ENCODE measurements at regions not wholly inside any gene's neighbourhood (a gene's known extent, or its start where the extent isn't known, plus 50 kb on each side); places are given as distances from the start of the nearest gene placed in this dataset.
"Not testable (repeated sequence)": the region's sequence is repeated elsewhere in the genome, so short reads cannot be mapped to it uniquely, and the experiment has no call there.

DNA sequence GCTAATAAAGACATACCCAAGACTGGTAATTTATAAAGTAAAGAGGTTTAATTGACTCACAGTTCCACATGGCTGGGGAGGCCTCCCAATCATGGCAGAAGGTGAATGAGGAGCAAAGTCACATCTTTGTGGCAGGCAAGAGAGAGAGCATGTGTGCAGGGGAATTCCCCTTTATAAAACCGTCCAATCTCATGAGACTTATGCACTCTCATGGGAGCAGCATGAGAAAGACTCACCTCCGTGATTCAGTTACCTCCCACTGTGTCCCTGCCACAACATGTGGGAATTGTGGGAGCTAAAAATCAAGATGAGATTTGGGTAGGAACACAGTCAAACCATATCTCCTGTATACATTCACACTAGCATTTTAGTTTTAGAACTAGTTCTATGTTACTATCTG is 101.7 kb upstream of the NIPA1 start:
- not testable (repeated sequence) for ATAC-seq

DNA sequence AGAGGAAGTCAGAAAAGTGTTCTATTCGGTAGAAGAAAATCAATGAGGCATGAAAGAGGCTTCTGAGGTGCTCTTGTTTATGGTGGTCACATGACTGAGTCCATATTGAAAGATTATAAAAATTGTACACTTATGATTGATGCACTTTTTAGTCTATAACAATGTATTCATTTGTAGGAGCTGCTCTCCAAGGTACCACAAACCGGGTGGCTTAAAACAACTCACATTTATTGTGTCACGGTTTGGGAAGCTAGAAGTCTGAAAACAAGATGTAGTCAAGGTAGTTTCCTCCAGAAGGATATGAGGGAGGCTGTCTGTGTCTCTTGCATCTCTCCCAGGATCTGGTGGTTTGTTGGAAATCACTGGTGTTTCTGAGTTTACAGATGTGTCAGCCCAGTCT is 86.6 kb upstream of the NIPA1 start:
- ATAC-seq = not testable (repeated sequence)

DNA sequence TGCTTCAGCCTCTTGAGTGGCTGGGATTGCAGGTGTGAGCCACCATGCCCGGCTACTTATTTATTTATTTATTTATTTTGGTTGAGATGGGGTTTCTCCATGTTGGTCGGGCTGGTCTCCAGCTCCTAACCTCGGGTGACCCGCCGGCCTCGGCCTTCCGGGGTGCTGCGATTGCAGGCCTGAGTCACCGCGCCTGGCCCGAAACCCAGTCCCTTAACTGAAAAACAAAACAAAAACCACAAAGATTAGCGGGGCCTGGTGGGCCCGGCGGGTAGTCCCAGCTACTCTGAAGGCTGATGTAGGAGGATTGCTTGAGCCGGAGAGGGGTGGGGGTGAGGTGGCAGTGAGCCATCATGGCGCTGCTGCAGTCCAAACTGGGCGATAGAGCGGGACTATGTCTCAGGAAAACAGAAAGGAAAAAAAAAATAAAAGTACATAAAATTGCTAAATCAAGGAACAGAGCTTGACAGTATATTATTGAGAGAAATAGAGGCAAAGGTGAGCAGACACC is 75.6 kb upstream of the NIPA1 start:
- ATAC-seq = not testable (repeated sequence)

DNA sequence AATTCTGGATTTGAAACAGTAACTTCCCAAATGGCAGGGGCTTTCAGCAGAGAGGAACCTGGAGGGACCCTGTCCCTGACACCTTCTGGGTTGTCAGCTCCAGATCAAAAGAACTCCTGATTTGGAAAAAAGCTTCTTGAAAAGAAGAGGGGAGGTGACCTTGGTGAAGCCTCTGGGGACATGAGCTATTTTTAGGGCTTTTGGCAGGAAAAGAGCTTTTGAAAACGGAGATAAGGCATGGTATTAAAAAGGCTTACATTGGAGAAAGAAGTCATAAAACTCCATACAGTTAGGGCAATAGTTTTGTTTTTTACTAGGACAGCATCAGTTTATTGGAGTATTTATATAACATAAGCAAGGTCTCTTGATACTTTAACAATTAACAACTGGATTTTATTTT is 72.5 kb upstream of the NIPA1 start:
- not testable (repeated sequence) for ATAC-seq

DNA sequence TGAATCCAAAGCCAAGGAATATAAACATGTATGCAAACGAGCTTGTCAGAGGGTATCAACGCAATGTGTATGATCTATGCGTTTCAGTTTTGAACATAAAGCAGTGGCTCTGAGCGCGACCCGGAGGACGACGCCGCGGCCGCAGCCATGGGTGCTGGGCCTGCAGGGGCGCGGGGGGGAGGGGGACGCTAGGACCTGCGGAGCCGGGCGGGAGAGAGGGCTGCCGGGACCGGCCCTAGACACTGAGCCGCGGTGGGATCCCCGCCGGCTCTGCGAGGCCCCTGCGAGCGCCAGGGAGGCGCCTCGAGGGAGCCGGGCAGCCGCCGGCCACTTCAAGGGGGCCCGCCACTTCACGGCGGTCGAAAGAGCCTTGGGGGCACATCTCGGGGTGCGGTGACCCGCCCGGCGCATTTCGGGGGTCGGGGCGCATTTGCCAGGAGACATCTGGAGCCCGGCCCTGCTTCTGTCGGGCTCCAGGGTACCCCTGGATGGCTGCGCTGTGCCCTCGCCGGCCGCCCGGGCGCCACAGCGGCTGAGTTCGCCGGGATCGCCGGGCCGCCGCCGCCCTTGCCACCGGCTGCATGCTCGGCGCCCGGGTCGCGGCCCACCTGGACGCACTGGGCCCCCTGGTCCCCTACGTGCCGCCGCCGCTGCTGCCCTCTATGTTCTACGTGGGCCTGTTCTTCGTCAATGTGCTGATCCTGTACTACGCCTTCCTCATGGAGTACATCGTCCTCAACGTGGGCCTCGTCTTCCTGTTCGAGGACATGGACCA is 71.9 kb upstream of the NIPA1 start:
- ATAC-seq = not testable (repeated sequence)

DNA sequence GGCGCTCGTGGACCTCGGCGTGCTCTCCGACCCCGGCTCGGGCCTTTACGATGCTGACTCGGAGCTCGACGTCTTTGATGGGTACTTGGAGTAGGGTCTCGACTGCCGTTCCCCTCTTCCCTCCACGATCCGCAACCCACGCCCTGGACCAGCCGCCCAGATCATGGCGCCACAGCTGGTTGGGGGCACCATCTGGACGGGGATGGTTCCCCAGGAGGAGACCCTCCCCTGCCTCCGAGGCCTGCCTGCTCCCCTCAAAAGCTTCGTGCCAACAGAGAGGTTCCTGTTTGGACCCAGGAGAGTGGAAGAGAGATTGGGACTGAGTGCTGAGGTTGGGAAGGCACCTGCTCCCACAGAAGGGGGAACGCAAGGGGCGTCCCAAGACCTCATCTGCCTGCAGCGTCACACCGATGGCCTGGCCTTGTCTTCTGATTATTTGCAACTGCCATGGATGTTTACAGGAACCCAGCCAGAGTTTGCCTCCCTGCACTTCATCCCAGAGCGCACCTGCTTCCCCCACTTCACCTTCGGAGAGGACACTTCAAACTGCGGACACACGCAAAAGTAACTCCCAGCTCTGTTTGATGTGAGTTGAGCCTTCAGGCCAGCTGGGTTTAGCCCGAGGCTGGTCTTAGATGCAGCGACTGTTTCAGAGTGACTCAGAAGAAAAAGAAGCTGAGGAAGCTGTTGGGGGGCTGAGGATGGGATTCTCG is 71.2 kb upstream of the NIPA1 start:
- not testable (repeated sequence) for ATAC-seq

DNA sequence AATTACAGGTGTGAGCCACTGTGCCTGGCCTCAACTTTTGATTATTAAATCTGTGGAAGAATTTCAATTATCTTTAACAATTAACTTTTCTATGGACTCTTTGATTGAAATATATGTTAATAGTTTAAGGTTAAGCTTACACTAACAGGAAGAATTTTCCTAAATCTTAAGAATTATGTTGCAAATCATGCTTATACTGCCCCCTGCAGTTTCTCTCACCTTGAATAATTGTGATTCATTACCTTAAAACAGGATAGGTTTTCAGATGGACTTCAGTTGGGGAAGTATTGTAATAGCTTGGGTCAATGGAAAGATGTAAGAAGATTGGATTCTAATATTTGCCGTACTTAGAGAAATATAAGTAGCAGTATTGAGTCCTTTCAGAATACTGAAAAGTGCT is 66.5 kb upstream of the NIPA1 start:
- ATAC-seq = not testable (repeated sequence)

DNA sequence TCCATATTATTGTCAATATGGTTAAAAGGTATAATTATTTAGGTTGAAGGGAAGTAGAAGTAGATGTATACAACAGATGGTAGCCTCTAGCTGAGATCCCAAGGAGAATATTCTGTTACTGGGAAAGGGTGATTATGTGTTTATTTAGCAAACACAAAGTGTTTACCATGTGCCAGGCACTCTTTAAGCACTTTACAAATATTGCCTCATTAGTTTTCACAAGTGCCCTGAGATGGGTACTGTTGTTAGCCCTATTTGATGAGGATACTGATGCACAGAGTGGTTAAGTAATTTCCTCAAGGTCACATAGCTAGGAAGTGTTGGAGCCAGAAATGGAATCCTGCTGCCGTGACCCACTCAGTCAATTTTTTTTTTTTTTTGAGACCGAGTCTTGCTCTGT is 60.3 kb upstream of the NIPA1 start:
- not testable (repeated sequence) for ATAC-seq

DNA sequence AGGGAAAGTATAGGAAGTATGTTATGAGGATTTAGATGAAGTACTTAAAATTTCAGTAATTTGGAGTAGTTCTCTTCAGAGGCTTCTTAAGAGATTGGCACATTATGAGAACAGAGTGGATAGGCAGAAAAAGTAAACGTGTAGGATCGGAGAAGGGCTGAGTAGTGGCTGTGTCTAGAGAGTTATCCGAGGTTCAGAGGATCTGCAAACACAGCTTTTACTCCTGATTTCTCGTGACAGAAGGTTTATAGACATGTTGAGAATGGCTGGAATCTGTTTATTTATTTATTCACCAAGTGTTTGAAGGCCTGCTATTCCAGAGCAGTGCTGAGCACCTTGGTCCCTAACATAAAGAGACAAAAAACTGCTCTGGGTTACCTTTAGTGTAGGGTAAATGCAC is 51.4 kb upstream of the NIPA1 start:
- ATAC-seq = not testable (repeated sequence)

DNA sequence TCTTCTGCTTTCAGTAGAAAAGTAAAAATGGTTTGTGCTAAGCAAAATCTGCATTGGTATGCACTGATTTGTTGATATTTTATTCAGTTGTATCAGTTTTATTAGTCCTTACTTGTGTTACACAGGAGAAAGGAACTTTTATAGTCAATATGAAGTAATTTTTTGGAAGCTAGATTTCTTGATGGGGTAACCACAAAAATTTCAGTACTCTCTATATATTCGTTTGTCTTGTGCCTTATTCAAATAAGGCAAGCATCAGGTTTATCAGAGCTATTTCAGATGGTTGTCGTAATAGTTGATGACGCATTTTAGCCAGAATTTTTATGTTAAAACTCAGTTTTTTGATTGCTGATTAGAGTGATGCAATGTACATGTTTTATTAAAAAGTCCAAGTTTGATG is 50.7 kb upstream of the NIPA1 start:
- no peak for TF ChIP-seq ISL1 (CRISPR knock-in tag; IDR thresholded peaks at IDR 0.05)
- no peak for TF ChIP-seq TCF4 (CRISPR knock-in tag; IDR thresholded peaks at IDR 0.05; ENCODE audit: borderline replicate concordance)
- TF ChIP-seq RARB (CRISPR knock-in tag; IDR thresholded peaks at IDR 0.05) = no peak
- TF ChIP-seq, protein P1, sequence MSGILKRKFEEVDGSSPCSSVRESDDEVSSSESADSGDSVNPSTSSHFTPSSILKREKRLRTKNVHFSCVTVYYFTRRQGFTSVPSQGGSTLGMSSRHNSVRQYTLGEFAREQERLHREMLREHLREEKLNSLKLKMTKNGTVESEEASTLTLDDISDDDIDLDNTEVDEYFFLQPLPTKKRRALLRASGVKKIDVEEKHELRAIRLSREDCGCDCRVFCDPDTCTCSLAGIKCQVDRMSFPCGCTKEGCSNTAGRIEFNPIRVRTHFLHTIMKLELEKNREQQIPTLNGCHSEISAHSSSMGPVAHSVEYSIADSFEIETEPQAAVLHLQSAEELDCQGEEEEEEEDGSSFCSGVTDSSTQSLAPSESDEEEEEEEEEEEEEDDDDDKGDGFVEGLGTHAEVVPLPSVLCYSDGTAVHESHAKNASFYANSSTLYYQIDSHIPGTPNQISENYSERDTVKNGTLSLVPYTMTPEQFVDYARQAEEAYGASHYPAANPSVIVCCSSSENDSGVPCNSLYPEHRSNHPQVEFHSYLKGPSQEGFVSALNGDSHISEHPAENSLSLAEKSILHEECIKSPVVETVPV (CRISPR knock-in tag; IDR thresholded peaks at IDR 0.05) = no peak
- TF ChIP-seq ARNTL (CRISPR knock-in tag; IDR thresholded peaks at IDR 0.05; ENCODE audit: borderline replicate concordance, low read depth) = no peak
- TF ChIP-seq BACH2 (CRISPR knock-in tag; IDR thresholded peaks at IDR 0.05; ENCODE audit: borderline replicate concordance) = no peak
- TF ChIP-seq, protein P2, sequence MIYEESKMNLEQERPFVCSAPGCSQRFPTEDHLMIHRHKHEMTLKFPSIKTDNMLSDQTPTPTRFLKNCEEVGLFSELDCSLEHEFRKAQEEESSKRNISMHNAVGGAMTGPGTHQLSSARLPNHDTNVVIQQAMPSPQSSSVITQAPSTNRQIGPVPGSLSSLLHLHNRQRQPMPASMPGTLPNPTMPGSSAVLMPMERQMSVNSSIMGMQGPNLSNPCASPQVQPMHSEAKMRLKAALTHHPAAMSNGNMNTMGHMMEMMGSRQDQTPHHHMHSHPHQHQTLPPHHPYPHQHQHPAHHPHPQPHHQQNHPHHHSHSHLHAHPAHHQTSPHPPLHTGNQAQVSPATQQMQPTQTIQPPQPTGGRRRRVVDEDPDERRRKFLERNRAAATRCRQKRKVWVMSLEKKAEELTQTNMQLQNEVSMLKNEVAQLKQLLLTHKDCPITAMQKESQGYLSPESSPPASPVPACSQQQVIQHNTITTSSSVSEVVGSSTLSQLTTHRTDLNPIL (CRISPR knock-in tag; IDR thresholded peaks at IDR 0.05; ENCODE audit: low read depth) = no peak
- TF ChIP-seq ESRRG (CRISPR knock-in tag; IDR thresholded peaks at IDR 0.05) = no peak
- TF ChIP-seq OSR1 (CRISPR knock-in tag; IDR thresholded peaks at IDR 0.05) = no peak
- no peak for TF ChIP-seq ZC3H10 (CRISPR knock-in tag; IDR thresholded peaks at IDR 0.05)
- TF ChIP-seq TOX (CRISPR knock-in tag; IDR thresholded peaks at IDR 0.05; ENCODE audit: borderline replicate concordance) = no peak
- no peak for TF ChIP-seq ZFP3 (CRISPR knock-in tag; IDR thresholded peaks at IDR 0.05)
- no peak for TF ChIP-seq ZFP30 (CRISPR knock-in tag; IDR thresholded peaks at IDR 0.05)
- no peak for TF ChIP-seq ZNF565 (CRISPR knock-in tag; conservative IDR thresholded peaks at IDR 0.05; ENCODE audit: low read depth)
- no peak for TF ChIP-seq ZNF70 (CRISPR knock-in tag; IDR thresholded peaks at IDR 0.05)
- TF ChIP-seq ZNF8 (CRISPR knock-in tag; IDR thresholded peaks at IDR 0.05) = no peak
- TF ChIP-seq, protein P3, sequence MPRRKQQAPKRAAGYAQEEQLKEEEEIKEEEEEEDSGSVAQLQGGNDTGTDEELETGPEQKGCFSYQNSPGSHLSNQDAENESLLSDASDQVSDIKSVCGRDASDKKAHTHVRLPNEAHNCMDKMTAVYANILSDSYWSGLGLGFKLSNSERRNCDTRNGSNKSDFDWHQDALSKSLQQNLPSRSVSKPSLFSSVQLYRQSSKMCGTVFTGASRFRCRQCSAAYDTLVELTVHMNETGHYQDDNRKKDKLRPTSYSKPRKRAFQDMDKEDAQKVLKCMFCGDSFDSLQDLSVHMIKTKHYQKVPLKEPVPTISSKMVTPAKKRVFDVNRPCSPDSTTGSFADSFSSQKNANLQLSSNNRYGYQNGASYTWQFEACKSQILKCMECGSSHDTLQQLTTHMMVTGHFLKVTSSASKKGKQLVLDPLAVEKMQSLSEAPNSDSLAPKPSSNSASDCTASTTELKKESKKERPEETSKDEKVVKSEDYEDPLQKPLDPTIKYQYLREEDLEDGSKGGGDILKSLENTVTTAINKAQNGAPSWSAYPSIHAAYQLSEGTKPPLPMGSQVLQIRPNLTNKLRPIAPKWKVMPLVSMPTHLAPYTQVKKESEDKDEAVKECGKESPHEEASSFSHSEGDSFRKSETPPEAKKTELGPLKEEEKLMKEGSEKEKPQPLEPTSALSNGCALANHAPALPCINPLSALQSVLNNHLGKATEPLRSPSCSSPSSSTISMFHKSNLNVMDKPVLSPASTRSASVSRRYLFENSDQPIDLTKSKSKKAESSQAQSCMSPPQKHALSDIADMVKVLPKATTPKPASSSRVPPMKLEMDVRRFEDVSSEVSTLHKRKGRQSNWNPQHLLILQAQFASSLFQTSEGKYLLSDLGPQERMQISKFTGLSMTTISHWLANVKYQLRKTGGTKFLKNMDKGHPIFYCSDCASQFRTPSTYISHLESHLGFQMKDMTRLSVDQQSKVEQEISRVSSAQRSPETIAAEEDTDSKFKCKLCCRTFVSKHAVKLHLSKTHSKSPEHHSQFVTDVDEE (CRISPR knock-in tag; IDR thresholded peaks at IDR 0.05) = no peak
- TF ChIP-seq CSDC2 (CRISPR knock-in tag; IDR thresholded peaks at IDR 0.05) = no peak
- TF ChIP-seq PPARA (CRISPR knock-in tag; IDR thresholded peaks at IDR 0.05; ENCODE audit: borderline replicate concordance) = no peak
- TF ChIP-seq GLIS3 (CRISPR knock-in tag; IDR thresholded peaks at IDR 0.05) = no peak
- ATAC-seq = no peak

DNA sequence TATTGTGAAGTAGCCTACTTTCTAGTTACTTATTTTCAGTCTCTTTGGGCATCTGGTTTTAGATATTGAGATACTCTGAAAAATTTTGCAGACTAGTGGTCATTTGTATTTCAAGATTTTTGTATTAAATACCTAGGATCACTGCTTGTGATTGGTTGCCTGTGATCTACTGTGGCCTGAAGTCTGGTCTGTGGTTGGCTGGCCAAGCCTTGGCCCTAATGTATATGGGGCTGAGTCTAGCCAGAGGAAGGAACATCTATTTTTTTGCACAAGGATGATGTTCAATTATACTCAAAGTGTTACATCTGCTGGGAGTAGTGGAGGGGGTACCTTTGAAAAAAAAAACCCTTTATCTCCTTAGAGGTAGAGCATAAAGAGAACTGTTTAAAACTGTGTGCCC is 50.2 kb upstream of the NIPA1 start:
- ATAC-seq = not testable (repeated sequence)

All from SK-N-SH treated with all-trans-retinoic acid at 6 μM for 48 hours (cell line).